AG09309 (cell line): ENCODE measurements at regions not wholly inside any gene's neighbourhood (a gene's known extent, or its start where the extent isn't known, plus 50 kb on each side); places are given as distances from the start of the nearest gene placed in this dataset.

ENCODE experiments used
- DNase-seq: peaks from one replicate; pipeline ENCODE4 v3.0.0-alpha.2; 2010; ENCODE audit warnings: low read depth
- H3K4me3 ChIP-seq: 2 replicates; pipeline ENCODE4 v1.5.1; 2011; ENCODE audit warnings: mild to moderate bottlenecking, low read depth, low read length, moderate library complexity; ENCODE audit not compliant: control insufficient read depth
- CTCF ChIP-seq: IDR thresholded peaks from 2 replicates; pipeline ENCODE4 v1.5.1; 2011; ENCODE audit warnings: mild to moderate bottlenecking, low read depth, low read length, inconsistent platforms; ENCODE audit not compliant: insufficient read depth, control insufficient read depth; ENCODE audit errors: missing control alignments

- DNase-seq: no peak
- H3K4me3 ChIP-seq: no peak overlapping the region
- TF ChIP-seq CTCF: no peak
These were observed 243.5 kb upstream of the MYT1L start for GRCh38 chr2:2574401-2575180.

- DNase-seq: no peak
- no peak overlapping the region for H3K4me3 ChIP-seq
- TF ChIP-seq CTCF: no peak
These were observed 242.7 kb upstream of the MYT1L start for GRCh38 chr2:2573658-2574293.

GRCh38 chr2:2573205-2573604 lies 242.1 kb upstream of the MYT1L start:
- no peak for DNase-seq
- no peak for TF ChIP-seq CTCF
- H3K4me3 ChIP-seq: no peak overlapping the region

- no peak overlapping the region for H3K4me3 ChIP-seq
- TF ChIP-seq CTCF: no peak
- no peak for DNase-seq
These were observed 241.5 kb upstream of the MYT1L start for GRCh38 chr2:2572393-2573204.

- DNase-seq: no peak
- TF ChIP-seq CTCF: no peak
- H3K4me3 ChIP-seq: no peak overlapping the region
These were observed 240.5 kb upstream of the MYT1L start for GRCh38 chr2:2571301-2572150.

GRCh38 chr2:2570871-2571270 lies 239.8 kb upstream of the MYT1L start:
- TF ChIP-seq CTCF: no peak
- H3K4me3 ChIP-seq: no peak overlapping the region
- no peak for DNase-seq
